ENCODE measurements at regions not wholly inside any gene's neighbourhood (a gene's known extent, or its start where the extent isn't known, plus 50 kb on each side); places are given as distances from the start of the nearest gene placed in this dataset.

GRCh38 chr2:67046591-67046990 is 350.5 kb upstream of the ETAA1 start:
- H3K4me3 ChIP-seq: no peak overlapping the region
- TF ChIP-seq POLR2A (IDR thresholded peaks at IDR 0.05) (no peak), CTCF (IDR thresholded peaks at IDR 0.05 in 4 of 5, conservative IDR thresholded peaks at IDR 0.05 in 1 of 5) (no peak)
- DNase-seq: no peak
- H3K27ac ChIP-seq: no peak overlapping the region
- no peaks in the 10 kb centered on the region for H3K4me1 ChIP-seq
- intact Hi-C loops (cut with DNase I; ENCODE audit: low total_unique reads): no loop called here
- H3K9me3 ChIP-seq: no peaks in the 10 kb centered on the region
- H3K36me3 ChIP-seq: no peaks in the 10 kb centered on the region
- H3K27me3 ChIP-seq: no peaks in the 10 kb centered on the region
- in situ Hi-C loops (cut with MboI; ENCODE audit: low sequenced_read_pairs in 4 of 4): no loop called here
- no peak for ATAC-seq

- Histone ChIP-seq H3K4me1 (no peaks in the 10 kb centered on the region), H3K4me3 (no peak overlapping the region), H3K27ac (no peak overlapping the region), H3K36me3 (no peaks in the 10 kb centered on the region), H3K9me3 (no peaks in the 10 kb centered on the region), H3K27me3 (no peaks in the 10 kb centered on the region)
- ATAC-seq (no peak), DNase-seq (no peak)
- TF ChIP-seq CTCF (IDR thresholded peaks at IDR 0.05 in 4 of 5, conservative IDR thresholded peaks at IDR 0.05 in 1 of 5): no peak
- no peak for TF ChIP-seq POLR2A (IDR thresholded peaks at IDR 0.05)
- in situ Hi-C loops (cut with MboI; ENCODE audit: low sequenced_read_pairs in 4 of 4): no loop called here
- intact Hi-C loops (cut with DNase I; ENCODE audit: low total_unique reads): no loop called here
These were observed 348.8 kb upstream of the ETAA1 start for GRCh38 chr2:67048314-67048713.

- in situ Hi-C loops (cut with MboI; ENCODE audit: low sequenced_read_pairs in 4 of 4): no loop called here
- intact Hi-C loops (cut with DNase I; ENCODE audit: low total_unique reads): no loop called here
- DNase-seq: no peak
- no peak for TF ChIP-seq POLR2A (IDR thresholded peaks at IDR 0.05)
- no peak for TF ChIP-seq CTCF (IDR thresholded peaks at IDR 0.05 in 4 of 5, conservative IDR thresholded peaks at IDR 0.05 in 1 of 5)
- Histone ChIP-seq H3K27ac (no peak overlapping the region), H3K4me3 (no peak overlapping the region), H3K27me3 (no peaks in the 10 kb centered on the region), H3K4me1 (no peaks in the 10 kb centered on the region), H3K9me3 (no peaks in the 10 kb centered on the region), H3K36me3 (no peaks in the 10 kb centered on the region)
- ATAC-seq: no peak
These were observed 346.5 kb upstream of the ETAA1 start for GRCh38 chr2:67050622-67051021.

- H3K9me3 ChIP-seq: no peaks in the 10 kb centered on the region
- in situ Hi-C loops (cut with MboI; ENCODE audit: low sequenced_read_pairs in 4 of 4) (no loop called here), intact Hi-C loops (cut with DNase I; ENCODE audit: low total_unique reads) (no loop called here)
- TF ChIP-seq POLR2A (IDR thresholded peaks at IDR 0.05) (no peak), CTCF (IDR thresholded peaks at IDR 0.05 in 4 of 5, conservative IDR thresholded peaks at IDR 0.05 in 1 of 5) (no peak)
- H3K36me3 ChIP-seq: no peaks in the 10 kb centered on the region
- no peaks in the 10 kb centered on the region for H3K27me3 ChIP-seq
- no peaks in the 10 kb centered on the region for H3K4me1 ChIP-seq
- ATAC-seq (no peak), DNase-seq (no peak)
- H3K27ac ChIP-seq: no peak overlapping the region
- no peak overlapping the region for H3K4me3 ChIP-seq
These were observed 342.4 kb upstream of the ETAA1 start for GRCh38 chr2:67054728-67055127.
